ENCODE measurements at regions not wholly inside any gene's neighbourhood (a gene's known extent, or its start where the extent isn't known, plus 50 kb on each side); places are given as distances from the start of the nearest gene placed in this dataset.
"Not testable (repeated sequence)": the region's sequence is repeated elsewhere in the genome, so short reads cannot be mapped to it uniquely, and the experiment has no call there.

GRCh38 chr6:11427091-11427722 lies 110.3 kb upstream of the TMEM170B start:
- DNase-seq (ENCODE audit: low spot score): no peak

GRCh38 chr6:11426571-11426970 lies 111.0 kb upstream of the TMEM170B start:
- no peak for DNase-seq (ENCODE audit: low spot score)

GRCh38 chr6:11425876-11426275 lies 111.7 kb upstream of the TMEM170B start:
- no peak for DNase-seq (ENCODE audit: low spot score)

GRCh38 chr6:11425431-11425871 lies 112.1 kb upstream of the TMEM170B start:
- DNase-seq (ENCODE audit: low spot score): no peak

GRCh38 chr6:11424395-11425034 lies 113.0 kb upstream of the TMEM170B start:
- DNase-seq (ENCODE audit: low spot score): no peak

GRCh38 chr6:11423667-11424066 lies 113.9 kb upstream of the TMEM170B start:
- no peak for DNase-seq (ENCODE audit: low spot score)

GRCh38 chr6:11423072-11423471 lies 114.5 kb upstream of the TMEM170B start:
- no peak for DNase-seq (ENCODE audit: low spot score)

- no peak for DNase-seq (ENCODE audit: low spot score)
Measured at GRCh38 chr6:11419763-11420453, 117.6 kb upstream of the TMEM170B start.

- DNase-seq (ENCODE audit: low spot score): no peak
Measured at GRCh38 chr6:11418290-11418905, 119.2 kb upstream of the TMEM170B start.

- no peak for DNase-seq (ENCODE audit: low spot score)
Measured at GRCh38 chr6:11416936-11417576, 120.5 kb upstream of the TMEM170B start.

GRCh38 chr6:11416099-11416935 lies 121.2 kb upstream of the TMEM170B start:
- not testable (repeated sequence) for DNase-seq (ENCODE audit: low spot score)

- DNase-seq (ENCODE audit: low spot score): no peak
Measured at GRCh38 chr6:11415557-11415956, 122.0 kb upstream of the TMEM170B start.

- no peak for DNase-seq (ENCODE audit: low spot score)
Measured at GRCh38 chr6:11414176-11414963, 123.2 kb upstream of the TMEM170B start.

- no peak for DNase-seq (ENCODE audit: low spot score)
Measured at GRCh38 chr6:11413728-11414127, 123.8 kb upstream of the TMEM170B start.

GRCh38 chr6:11413117-11413687 lies 124.3 kb upstream of the TMEM170B start:
- DNase-seq (ENCODE audit: low spot score): no peak

- no peak for DNase-seq (ENCODE audit: low spot score)
Measured at GRCh38 chr6:11412616-11413015, 124.9 kb upstream of the TMEM170B start.

GRCh38 chr6:11412011-11412424 lies 125.5 kb upstream of the TMEM170B start:
- DNase-seq (ENCODE audit: low spot score): peak; percentile 56

GRCh38 chr6:11411593-11411992 lies 126.0 kb upstream of the TMEM170B start:
- DNase-seq (ENCODE audit: low spot score): no peak

- no peak for DNase-seq (ENCODE audit: low spot score)
Measured at GRCh38 chr6:11410539-11411307, 126.8 kb upstream of the TMEM170B start.

Measured in D341Med (cell line).